ENCODE measurements at regions not wholly inside any gene's neighbourhood (a gene's known extent, or its start where the extent isn't known, plus 50 kb on each side); places are given as distances from the start of the nearest gene placed in this dataset.

DNA sequence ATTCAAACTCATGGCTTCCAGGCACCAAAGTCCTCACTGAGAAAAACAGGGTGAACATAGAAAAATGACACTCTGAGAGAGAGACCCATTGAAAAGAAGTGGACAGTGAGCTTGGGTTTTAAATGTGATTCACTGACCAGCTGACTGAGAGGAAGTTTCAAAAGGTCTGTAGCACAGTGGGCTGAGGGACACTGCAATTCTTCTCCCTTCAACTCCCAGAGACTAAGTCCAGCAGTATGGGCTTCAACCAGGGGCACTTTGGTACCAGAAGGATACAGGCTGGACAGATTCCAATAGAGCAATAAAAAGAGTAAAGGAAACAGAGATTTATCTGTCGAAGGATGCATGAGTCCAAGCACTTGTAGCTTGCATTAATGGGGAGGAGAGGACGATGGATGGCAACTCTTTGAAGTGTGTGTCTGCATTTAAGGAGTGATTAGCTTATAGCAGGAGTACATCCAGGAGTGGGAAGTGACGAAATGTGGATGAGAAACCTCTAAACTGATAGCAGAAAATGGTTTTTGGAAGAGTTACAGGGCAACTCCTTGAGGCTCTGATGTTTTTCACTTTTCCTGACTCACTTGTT lies 117.0 kb upstream of the ANKRD55 start:
- TF ChIP-seq SUZ12 (IDR thresholded peaks at IDR 0.05; ENCODE audit: extremely low read depth, insufficient read depth, insufficient read length) (no peak), ZNF274 (IDR thresholded peaks at IDR 0.05; ENCODE audit: low read depth, low read length) (no peak), YY1 (IDR thresholded peaks at IDR 0.05; ENCODE audit: insufficient read depth, insufficient read length) (no peak)

Data from NT2/D1 (cell line).